ENCODE measurements at regions not wholly inside any gene's neighbourhood (a gene's known extent, or its start where the extent isn't known, plus 50 kb on each side); places are given as distances from the start of the nearest gene placed in this dataset.
"Not testable (repeated sequence)": the region's sequence is repeated elsewhere in the genome, so short reads cannot be mapped to it uniquely, and the experiment has no call there.

GRCh38 chr1:60891281-60891680 lies 191.1 kb upstream of the NFIA start:
- DNase-seq (ENCODE audit: low read depth): no peak

- no peak for DNase-seq (ENCODE audit: low read depth)
Observed at GRCh38 chr1:60890664-60891063, 191.7 kb upstream of the NFIA start.

- no peak for DNase-seq (ENCODE audit: low read depth)
Observed at GRCh38 chr1:60889709-60890108, 192.7 kb upstream of the NFIA start.

GRCh38 chr1:60888126-60888525 lies 194.2 kb upstream of the NFIA start:
- no peak for DNase-seq (ENCODE audit: low read depth)

DNA sequence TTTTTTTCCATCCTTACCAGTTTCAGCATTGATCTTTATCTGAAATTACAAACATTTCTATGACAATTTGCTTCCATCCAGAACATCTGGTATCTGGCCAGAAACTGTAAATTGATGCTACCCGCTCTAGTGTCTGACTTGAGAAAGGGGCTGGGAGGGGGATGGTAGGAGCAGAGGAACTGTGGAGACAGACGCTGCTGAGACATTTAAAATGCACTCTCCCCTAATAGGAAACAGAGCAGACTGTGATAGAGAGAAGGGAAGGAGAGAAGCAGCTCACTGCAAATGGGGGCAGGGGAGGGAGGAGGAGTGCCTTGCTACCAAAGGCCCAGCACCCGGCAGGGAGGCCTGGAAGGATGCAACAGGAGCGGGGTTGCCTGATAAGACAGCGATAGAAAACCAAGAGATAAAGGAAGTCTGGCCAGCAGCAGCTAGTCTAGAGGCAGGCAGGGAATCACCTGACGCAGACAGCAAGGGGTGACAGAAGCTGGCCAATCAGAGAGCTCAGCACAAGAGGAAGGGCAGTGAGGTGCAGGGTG lies 195.5 kb upstream of the NFIA start:
- DNase-seq (ENCODE audit: low read depth): no peak

- DNase-seq (ENCODE audit: low read depth): no peak
Observed at GRCh38 chr1:60886090-60886489, 196.3 kb upstream of the NFIA start.

GRCh38 chr1:60880202-60880601 lies 202.2 kb upstream of the NFIA start:
- DNase-seq (ENCODE audit: low read depth): no peak

GRCh38 chr1:60878323-60878722 lies 204.0 kb upstream of the NFIA start:
- no peak for DNase-seq (ENCODE audit: low read depth)

GRCh38 chr1:60877376-60877775 lies 205.0 kb upstream of the NFIA start:
- DNase-seq (ENCODE audit: low read depth): no peak

- DNase-seq (ENCODE audit: low read depth): no peak
Observed at GRCh38 chr1:60876952-60877351, 205.4 kb upstream of the NFIA start.

DNA sequence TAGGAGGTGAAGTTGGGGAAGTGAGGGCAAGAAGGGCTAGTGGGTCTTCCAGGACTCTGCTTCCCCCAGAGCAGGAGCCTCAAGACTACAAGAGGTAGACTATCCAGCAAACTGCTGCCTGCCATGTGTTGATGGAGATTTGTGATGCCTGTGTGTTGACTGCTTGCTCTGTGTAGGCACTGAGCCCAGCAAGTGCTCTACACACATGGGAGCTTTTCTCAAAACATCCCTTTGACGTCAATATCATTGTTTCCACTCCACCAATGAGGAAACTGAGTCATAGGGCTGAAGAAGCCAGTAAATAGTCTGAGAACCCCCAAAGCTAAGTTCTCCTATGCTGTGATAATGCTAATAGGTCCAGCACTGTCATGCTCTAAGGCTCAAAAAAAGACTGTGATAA lies 207.2 kb upstream of the NFIA start:
- no peak for DNase-seq (ENCODE audit: low read depth)

DNA sequence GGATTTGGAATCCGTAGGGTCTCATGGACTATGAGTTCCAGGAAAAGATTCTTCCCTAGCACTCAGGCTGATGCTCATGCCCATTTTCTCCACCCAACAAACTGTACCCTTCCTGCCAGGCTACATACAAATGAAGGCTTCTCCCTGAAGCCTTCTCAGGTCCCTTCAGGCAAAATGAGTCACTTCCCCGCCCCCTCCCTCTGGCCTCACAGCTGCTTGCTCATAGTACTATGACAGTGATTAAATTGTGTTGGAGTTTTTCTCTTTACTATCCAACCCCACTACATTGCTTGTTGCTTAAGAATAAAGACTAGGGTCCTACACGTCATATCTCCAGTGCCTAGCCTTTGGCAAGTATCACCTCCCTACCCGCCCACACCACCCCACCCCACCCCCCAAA lies 207.6 kb upstream of the NFIA start:
- peak; percentile 33 for DNase-seq (ENCODE audit: low read depth)

DNA sequence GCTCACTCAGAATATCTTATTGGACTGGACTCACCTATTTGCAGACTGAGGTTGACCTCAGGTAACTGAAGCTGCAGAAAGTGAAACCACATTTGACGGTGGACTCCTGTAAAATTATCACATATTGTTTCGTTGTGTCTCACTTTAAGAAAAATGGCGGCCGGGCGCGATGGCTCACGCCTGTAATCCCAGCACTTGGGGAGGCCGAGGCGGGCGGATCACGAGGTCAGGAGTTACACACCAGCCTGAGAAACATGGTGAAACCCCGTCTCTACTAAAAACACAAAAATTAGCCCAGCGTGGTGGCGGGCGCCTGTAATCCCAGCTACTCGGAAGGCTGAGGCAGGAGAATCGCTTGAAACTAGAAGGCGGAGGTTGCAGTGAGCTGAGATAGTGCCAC lies 209.0 kb upstream of the NFIA start:
- not testable (repeated sequence) for DNase-seq (ENCODE audit: low read depth)

- DNase-seq (ENCODE audit: low read depth): no peak
Observed at GRCh38 chr1:60872426-60873054, 209.8 kb upstream of the NFIA start.

DNA sequence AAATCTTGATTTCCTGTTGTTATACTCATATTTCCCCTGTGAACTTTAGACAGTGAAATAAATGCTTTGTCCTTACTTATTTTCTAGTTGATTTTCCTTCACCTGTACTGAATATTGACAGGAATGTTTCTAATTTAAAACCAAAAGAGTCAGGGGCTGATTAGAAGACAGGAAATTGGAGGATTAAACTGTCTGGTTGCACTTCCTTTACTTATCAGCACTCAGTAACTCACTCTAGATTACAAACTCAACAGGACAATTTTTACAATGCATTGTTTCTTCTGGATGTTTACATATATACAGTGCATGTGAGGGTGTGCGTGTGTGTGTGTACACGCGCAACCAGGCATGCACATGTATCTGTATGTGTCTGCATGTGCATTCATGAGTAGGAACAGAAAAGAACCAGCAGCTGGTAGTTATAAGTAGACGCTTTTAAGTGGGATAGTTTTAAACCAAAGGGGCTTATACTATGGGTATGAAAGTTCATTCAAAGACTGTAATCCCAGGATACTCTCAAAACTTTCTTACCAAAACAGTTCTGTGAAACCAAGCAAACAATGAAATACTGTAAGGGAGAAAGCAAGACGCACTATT lies 212.0 kb upstream of the NFIA start:
- DNase-seq (ENCODE audit: low read depth): no peak

DNA sequence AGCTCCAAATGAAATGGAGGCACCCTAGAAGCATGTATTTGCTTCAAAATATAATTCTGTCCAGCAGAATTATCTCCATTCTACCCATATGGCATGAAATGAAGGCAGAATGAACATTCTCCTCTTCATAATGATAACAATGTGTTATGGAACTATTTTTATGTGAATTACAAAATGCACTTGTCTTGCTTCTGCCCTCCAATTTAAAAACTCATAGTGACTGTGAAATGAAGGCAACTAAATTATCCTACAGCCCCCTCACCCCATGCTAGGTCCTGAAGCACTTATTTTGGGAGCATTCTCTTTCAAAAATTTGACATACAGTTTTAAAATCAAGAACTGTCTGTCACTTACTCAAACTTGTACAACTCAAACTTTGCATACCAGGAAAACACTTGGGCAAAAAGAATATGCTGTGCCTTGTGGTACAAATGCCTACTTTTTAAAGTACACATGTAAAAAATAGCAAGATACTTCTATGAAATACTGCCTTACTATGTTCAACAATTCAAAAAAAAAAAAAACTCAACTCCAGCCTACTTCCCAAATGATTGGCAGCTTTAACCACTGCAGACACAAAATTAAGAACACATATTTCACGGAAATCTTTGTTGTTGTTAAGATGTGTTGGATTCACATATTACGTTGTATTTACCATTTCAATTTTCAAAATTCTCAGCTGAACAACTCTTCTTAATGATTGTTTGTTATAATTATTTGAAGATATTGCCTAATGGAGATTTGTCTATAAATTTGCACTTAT lies 213.3 kb upstream of the NFIA start:
- no peak for DNase-seq (ENCODE audit: low read depth)

GRCh38 chr1:60867782-60868181 lies 214.6 kb upstream of the NFIA start:
- DNase-seq (ENCODE audit: low read depth): no peak

DNA sequence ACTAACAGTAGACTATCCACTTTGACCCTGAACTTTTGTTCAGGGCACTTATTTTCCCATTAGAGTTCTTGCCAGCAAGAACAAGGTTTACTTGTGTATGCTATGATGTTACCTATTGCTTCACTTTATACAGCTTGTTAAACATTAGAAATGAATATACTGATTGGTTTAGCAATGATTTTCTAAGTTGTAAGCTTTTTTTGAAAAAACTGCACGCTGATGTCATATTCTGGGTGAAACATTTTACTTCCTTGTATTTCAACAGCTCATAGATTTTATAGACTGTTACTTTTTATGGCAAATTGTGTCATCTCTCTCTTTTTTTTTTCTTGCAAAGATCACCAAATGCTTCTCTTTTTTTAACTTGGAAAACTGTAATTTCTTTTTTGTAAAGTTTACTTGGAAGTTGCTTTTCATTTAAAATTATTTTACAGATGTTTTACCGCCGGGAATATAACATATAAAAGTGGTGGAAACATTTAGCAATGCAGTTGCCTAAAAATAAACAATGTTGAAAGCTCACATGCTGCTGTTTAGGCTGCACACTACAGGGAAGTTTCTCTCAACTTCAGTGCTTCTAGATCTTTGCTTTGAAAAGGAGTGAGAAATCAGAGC lies 215.3 kb upstream of the NFIA start:
- no peak for DNase-seq (ENCODE audit: low read depth)

DNA sequence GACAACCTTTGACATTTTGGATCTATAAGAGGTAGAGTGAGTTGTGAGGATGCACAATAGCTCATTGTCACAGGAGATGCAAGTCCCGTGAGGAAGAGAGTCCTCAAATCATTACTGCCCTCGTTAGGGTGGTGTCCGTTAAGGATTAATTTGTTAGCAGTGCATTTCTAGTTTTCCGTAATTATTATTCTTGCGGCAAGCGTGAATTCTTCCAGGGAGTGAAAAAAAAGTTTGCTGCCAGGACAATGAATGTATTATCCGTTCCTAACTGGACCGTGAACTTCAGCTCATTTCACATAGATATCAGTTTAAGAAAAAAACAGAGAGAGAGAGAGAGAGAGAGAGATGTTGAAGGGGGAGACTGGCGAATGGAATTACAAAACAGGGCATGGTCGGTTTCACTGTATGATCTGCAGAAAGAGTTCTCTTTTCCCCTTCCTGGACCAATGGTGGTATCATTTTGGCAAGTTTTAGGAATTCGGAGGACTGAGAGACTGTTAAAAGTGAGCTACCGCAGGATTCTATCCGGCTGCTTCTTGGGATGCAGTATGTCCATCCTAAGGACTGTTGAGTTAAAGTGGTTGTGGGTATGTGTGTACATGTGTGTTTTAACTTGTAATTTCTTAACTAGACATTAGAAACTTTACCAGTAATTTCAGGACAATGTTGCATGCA lies 216.0 kb upstream of the NFIA start:
- DNase-seq (ENCODE audit: low read depth): no peak

DNA sequence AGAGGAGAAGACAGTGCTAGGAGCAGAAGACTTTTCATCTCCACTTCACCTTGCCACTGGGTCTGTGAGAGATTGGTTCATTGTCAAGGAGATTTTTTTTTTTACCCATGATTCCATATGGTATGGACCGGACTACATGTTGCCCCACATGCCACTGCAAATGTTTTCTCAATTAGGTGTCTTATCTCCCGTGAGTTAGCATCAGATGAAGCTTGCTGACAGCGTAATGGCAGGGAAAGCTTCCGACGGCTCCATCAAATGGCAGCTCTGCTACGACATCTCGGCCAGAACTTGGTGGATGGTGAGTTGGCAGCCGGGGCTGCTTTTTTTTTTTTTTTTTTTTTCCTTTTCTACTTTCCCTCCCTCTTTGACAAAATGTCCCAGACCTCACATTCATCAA lies 217.2 kb upstream of the NFIA start:
- no peak for DNase-seq (ENCODE audit: low read depth)

DNA sequence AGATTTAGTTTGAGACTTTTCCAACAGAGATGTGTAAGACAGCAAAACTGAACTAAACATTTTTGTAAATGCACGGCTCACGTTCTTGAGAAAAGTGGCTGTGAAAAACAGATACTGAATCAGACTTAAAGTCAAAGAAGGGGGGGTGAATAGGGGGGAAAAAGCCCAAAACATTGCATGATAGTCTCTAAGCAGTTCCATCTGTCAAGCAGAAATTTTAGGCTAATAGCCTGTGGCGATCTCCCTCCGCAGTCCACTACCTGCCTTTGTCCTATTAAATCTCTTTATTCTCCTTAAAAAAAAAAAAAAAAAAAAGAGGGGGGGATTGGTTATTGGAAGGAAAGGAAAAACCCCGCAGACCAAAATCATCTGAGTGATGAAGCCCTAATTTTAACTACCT lies 217.6 kb upstream of the NFIA start:
- no peak for DNase-seq (ENCODE audit: low read depth)

GRCh38 chr1:60863131-60863530 lies 219.2 kb upstream of the NFIA start:
- no peak for DNase-seq (ENCODE audit: low read depth)

Measured in RPMI7951 (cell line).